Activated CD8-positive, alpha-beta memory T cell treated with anti-CD3 and anti-CD28 coated beads, Interleukin-2, amount 10 ng/mL, durations not matched to agents 7 days and 5 days (primary cell): ENCODE measurements at regions not wholly inside any gene's neighbourhood (a gene's known extent, or its start where the extent isn't known, plus 50 kb on each side); places are given as distances from the start of the nearest gene placed in this dataset.

Source experiments
- ATAC-seq: fragments of 150-1000 bp; cut with Tn5 transposase; one replicate; pipeline ENCODE4 v1.10.0; 2021; ENCODE audit warnings: moderate library complexity
- CTCF ChIA-PET: fragments of 350-600 bp; sonication (Branson Sonifier 250); formaldehyde crosslinking; loops from one replicate; lab custom pipeline; 2021; ENCODE audit warnings: antibody characterized with exemption; lab: Charles Lee
- DNase-seq: peaks from one replicate; pipeline ENCODE4 v3.0.0-alpha.2; 2020
- H3K27ac Mint-ChIP-seq: one replicate; pipeline ENCODE4 v1.8.0; 2021; ENCODE audit warnings: mild to moderate bottlenecking, mixed read lengths
- H3K27me3 Mint-ChIP-seq: one replicate; pipeline ENCODE4 v1.8.0; 2021; ENCODE audit warnings: mixed read lengths
- H3K36me3 Mint-ChIP-seq: one replicate; pipeline ENCODE4 v1.8.0; 2021; ENCODE audit warnings: mild to moderate bottlenecking, mixed read lengths
- H3K4me1 Mint-ChIP-seq: one replicate; pipeline ENCODE4 v1.8.0; 2021; ENCODE audit warnings: mixed read lengths
- H3K4me3 Mint-ChIP-seq: one replicate; pipeline ENCODE4 v1.8.0; 2021; ENCODE audit warnings: mild to moderate bottlenecking, moderate library complexity, mixed read lengths
- H3K9me3 Mint-ChIP-seq: one replicate; pipeline ENCODE4 v1.8.0; 2022; ENCODE audit warnings: low read depth, mixed read lengths

DNA sequence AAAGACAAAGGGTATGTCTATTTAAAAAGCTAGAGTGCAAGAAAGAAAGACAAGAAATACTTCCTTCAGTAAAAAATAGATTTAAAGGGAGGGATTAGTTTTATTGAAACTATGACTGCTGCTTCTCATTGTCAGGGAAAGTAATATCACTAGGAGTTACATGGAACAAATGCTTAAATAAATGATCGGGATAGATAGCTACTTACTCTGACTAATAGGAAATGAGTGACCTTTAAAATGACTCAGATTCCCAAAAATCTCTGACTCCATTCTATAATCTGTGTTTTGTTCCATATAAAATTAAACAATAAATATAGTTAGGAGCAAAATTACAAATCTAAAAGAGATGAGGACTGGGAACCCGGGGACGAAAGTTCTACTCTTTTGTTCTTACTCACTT lies 669.3 kb downstream of the NR4A2 start:
- Mint-ChIP-seq H3K27ac (no peak overlapping the region), H3K27me3 (no peaks in the 10 kb centered on the region), H3K9me3 (no peaks in the 10 kb centered on the region), H3K4me1 (no peaks in the 10 kb centered on the region), H3K4me3 (no peak overlapping the region), H3K36me3 (no peaks in the 10 kb centered on the region)
- DNase-seq (no peak), ATAC-seq (no peak)
- CTCF ChIA-PET, result no interaction called here

DNA sequence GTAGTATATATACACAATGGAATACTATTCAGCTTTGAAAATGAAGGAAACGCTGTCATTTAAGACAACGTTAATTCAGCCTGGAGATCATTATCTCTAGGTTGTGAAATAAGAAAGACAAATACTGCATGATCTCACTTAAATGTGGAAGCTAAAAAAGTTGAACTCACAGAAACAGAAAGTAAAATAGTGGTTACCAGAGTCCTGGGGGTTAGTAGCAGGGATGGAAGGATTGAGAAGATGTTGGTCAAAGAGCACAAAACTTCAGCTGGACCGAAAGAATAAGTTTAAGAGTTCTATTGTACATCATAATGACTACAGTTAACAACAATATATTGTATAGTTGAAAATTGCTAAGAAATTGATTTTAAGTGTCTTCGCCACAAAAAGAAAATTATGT lies 670.3 kb downstream of the NR4A2 start:
- ATAC-seq, result no peak
- H3K27me3 Mint-ChIP-seq, result no peaks in the 10 kb centered on the region
- no peaks in the 10 kb centered on the region for H3K4me1 Mint-ChIP-seq
- DNase-seq, result no peak
- no peak overlapping the region for H3K4me3 Mint-ChIP-seq
- H3K27ac Mint-ChIP-seq, result no peak overlapping the region
- no peaks in the 10 kb centered on the region for H3K9me3 Mint-ChIP-seq
- CTCF ChIA-PET, result no interaction called here
- no peaks in the 10 kb centered on the region for H3K36me3 Mint-ChIP-seq

DNA sequence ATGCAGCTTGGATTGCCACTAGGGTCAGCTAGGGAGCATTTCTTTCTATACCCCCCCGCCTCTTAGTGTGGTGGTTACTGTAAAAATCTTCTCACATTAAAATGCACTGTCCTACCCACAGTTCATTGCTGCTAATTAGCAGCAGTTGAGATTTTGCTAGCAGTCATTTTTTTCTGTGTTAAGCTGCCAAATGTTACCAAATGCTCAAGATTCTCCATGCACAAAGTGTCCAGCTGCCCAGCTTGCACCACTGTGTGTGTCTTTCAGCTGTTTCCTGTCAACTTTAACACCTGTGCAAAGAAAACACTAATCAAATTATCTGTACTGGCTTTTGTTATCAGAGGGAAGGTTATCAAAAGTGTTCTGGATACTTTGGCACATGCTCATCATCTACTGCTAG lies 679.3 kb downstream of the NR4A2 start:
- CTCF ChIA-PET, result no interaction called here
- H3K27ac Mint-ChIP-seq, result no peak overlapping the region
- ATAC-seq (no peak), DNase-seq (no peak)
- H3K27me3 Mint-ChIP-seq, result no peaks in the 10 kb centered on the region
- no peaks in the 10 kb centered on the region for H3K36me3 Mint-ChIP-seq
- no peaks in the 10 kb centered on the region for H3K9me3 Mint-ChIP-seq
- H3K4me1 Mint-ChIP-seq, result no peaks in the 10 kb centered on the region
- no peak overlapping the region for H3K4me3 Mint-ChIP-seq

DNA sequence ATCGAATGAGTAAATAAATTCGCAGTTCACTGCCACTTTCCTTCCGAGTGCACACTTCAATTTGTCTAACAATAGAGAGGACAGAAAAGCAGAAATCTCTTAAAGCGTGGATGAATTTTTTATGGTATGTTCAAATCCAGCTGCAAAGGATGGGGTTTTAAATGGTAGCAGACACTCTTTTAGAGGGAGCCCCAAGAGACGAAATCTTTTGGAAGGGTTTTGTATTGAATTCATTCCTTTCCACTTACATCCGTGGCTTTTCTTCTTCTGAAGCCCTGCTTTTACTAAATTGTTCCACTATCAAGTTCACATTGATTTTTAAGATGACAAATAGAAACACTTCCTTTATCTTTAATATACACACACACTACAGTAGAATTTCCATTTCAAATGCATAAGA lies 680.7 kb downstream of the NR4A2 start:
- H3K4me1 Mint-ChIP-seq, result no peaks in the 10 kb centered on the region
- no peaks in the 10 kb centered on the region for H3K9me3 Mint-ChIP-seq
- ATAC-seq (no peak), DNase-seq (no peak)
- no peak overlapping the region for H3K27ac Mint-ChIP-seq
- no peaks in the 10 kb centered on the region for H3K27me3 Mint-ChIP-seq
- no peak overlapping the region for H3K4me3 Mint-ChIP-seq
- no peaks in the 10 kb centered on the region for H3K36me3 Mint-ChIP-seq
- CTCF ChIA-PET, result no interaction called here

- H3K4me1 Mint-ChIP-seq, result no peaks in the 10 kb centered on the region
- H3K27ac Mint-ChIP-seq, result no peak overlapping the region
- CTCF ChIA-PET, result no interaction called here
- no peaks in the 10 kb centered on the region for H3K27me3 Mint-ChIP-seq
- H3K4me3 Mint-ChIP-seq, result no peak overlapping the region
- no peaks in the 10 kb centered on the region for H3K9me3 Mint-ChIP-seq
- DNase-seq, result no peak
- no peak for ATAC-seq
- H3K36me3 Mint-ChIP-seq, result no peaks in the 10 kb centered on the region
Observed at GRCh38 chr2:155645791-155646190, 686.7 kb downstream of the NR4A2 start.

- H3K36me3 Mint-ChIP-seq, result no peaks in the 10 kb centered on the region
- CTCF ChIA-PET, result no interaction called here
- no peak for DNase-seq
- no peak overlapping the region for H3K4me3 Mint-ChIP-seq
- H3K27me3 Mint-ChIP-seq, result no peaks in the 10 kb centered on the region
- H3K4me1 Mint-ChIP-seq, result no peaks in the 10 kb centered on the region
- ATAC-seq, result no peak
- no peak overlapping the region for H3K27ac Mint-ChIP-seq
- no peaks in the 10 kb centered on the region for H3K9me3 Mint-ChIP-seq
Observed at GRCh38 chr2:155643056-155643775, 689.3 kb downstream of the NR4A2 start.

GRCh38 chr2:155633887-155634570 lies 698.5 kb downstream of the NR4A2 start:
- H3K4me3 Mint-ChIP-seq, result no peak overlapping the region
- CTCF ChIA-PET, result no interaction called here

GRCh38 chr2:155633060-155633839 lies 699.3 kb downstream of the NR4A2 start:
- no peak overlapping the region for H3K4me3 Mint-ChIP-seq
- ATAC-seq (no peak), DNase-seq (no peak)
- H3K9me3 Mint-ChIP-seq, result no peaks in the 10 kb centered on the region
- H3K4me1 Mint-ChIP-seq, result no peaks in the 10 kb centered on the region
- no peaks in the 10 kb centered on the region for H3K36me3 Mint-ChIP-seq
- CTCF ChIA-PET, result no interaction called here
- no peak overlapping the region for H3K27ac Mint-ChIP-seq
- no peaks in the 10 kb centered on the region for H3K27me3 Mint-ChIP-seq

More at GRCh38 chr2:155633887-155634570, 698.5 kb downstream of the NR4A2 start:
- no peaks in the 10 kb centered on the region for H3K9me3 Mint-ChIP-seq
- no peak for ATAC-seq
- no peaks in the 10 kb centered on the region for H3K36me3 Mint-ChIP-seq
- no peak overlapping the region for H3K27ac Mint-ChIP-seq
- H3K27me3 Mint-ChIP-seq, result no peaks in the 10 kb centered on the region
- DNase-seq, result no peak
- H3K4me1 Mint-ChIP-seq, result no peaks in the 10 kb centered on the region

DNA sequence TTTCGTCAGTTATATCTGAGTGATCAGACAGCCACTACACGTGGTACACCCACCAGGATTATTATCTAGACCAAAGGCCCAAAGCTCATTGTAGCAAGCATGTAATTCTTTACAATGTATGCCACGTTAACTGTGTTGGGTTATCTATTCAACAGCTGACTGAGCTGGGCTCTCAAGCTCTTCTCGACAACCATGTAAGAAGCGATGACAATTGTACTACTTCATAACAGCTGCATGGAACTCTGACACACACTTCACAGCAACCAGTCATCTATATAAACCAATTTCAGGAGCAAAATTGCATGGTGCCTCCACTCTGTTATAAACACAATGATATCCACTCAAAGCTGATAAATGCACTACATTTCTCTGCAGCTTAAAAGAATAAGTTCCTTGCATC lies 701.8 kb downstream of the NR4A2 start:
- no peak overlapping the region for H3K27ac Mint-ChIP-seq
- no peak overlapping the region for H3K4me3 Mint-ChIP-seq
- no peaks in the 10 kb centered on the region for H3K9me3 Mint-ChIP-seq
- CTCF ChIA-PET, result no interaction called here
- ATAC-seq (no peak), DNase-seq (no peak)
- H3K36me3 Mint-ChIP-seq, result no peaks in the 10 kb centered on the region
- H3K27me3 Mint-ChIP-seq, result no peaks in the 10 kb centered on the region
- no peaks in the 10 kb centered on the region for H3K4me1 Mint-ChIP-seq

GRCh38 chr2:155622443-155622842 lies 710.1 kb downstream of the NR4A2 start:
- Mint-ChIP-seq H3K4me3 (no peak overlapping the region), H3K9me3 (no peaks in the 10 kb centered on the region), H3K4me1 (no peaks in the 10 kb centered on the region), H3K36me3 (no peaks in the 10 kb centered on the region), H3K27me3 (no peaks in the 10 kb centered on the region), H3K27ac (no peak overlapping the region)
- DNase-seq, result no peak
- CTCF ChIA-PET, result no interaction called here
- no peak for ATAC-seq

DNA sequence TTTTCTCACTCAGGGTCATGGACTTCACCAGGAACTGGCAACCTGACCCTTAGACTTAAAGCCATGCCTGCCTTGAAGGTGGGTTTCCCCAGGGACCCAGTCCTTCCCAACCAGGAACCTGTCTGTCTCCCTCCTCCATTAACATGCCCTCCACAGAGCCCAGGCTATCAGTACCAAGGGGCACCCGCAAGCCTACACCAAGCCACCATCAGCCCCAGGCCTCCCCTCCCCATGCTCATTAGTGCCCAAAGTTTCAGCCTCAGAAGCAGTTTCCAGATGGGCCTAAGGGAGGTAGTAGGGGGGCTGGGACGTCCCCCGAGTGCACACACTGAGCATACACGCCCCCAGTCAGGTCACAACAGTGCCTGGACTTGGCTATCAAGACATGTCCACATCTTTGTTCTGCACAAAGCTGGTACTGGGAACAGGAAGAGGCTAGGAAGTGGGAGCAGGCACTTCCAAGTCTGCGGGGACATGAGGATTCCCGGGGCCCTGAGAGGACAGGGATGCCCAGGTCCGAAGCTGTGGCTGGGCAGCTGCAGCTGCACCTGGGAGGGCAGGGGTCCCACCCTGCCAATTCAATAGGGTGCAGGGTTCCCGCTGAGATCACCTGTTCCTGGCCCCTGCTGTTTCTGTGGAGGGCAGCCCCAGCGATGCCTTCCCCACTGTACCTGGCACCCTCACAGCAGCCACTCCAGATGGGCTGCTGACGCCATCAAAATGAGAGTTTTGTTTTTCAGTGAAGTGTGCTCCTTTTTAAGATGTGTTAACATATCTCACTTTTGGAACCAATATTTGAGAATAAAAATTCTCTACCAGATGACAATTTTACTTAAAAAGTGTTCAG lies 731.4 kb downstream of the NR4A2 start:
- Mint-ChIP-seq H3K27ac (no peak overlapping the region), H3K4me1 (no peaks in the 10 kb centered on the region), H3K9me3 (peaks cover 4% of the 10 kb centered on the region), H3K36me3 (no peaks in the 10 kb centered on the region), H3K4me3 (no peak overlapping the region), H3K27me3 (no peaks in the 10 kb centered on the region)
- DNase-seq (no peak), ATAC-seq (no peak)
- CTCF ChIA-PET, result no interaction called here

GRCh38 chr2:155600296-155600695 lies 732.2 kb downstream of the NR4A2 start:
- H3K27ac Mint-ChIP-seq, result no peak overlapping the region
- CTCF ChIA-PET, result no interaction called here
- ATAC-seq (no peak), DNase-seq (no peak)
- no peaks in the 10 kb centered on the region for H3K27me3 Mint-ChIP-seq
- no peak overlapping the region for H3K4me3 Mint-ChIP-seq
- no peaks in the 10 kb centered on the region for H3K36me3 Mint-ChIP-seq
- peaks cover 4% of the 10 kb centered on the region for H3K9me3 Mint-ChIP-seq
- no peaks in the 10 kb centered on the region for H3K4me1 Mint-ChIP-seq

DNA sequence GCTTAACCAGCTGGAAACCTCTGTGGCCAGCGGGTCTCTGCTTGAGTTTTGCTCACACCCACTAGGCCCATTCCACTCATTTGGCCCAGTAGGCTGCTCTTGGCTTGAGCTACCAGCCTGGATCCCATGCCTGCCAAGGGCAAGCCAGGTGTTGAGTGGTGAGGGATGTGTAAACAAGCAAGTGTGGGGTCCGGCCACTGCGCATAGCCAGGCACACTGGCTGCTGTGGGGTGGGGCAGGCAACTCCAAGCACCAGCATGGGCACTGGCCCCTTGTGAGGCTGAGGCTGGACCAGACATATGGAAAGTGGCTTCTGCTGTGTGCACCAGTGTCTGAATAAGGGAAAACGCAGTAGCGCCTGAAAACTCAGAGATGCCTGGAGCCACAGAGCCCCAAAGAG lies 732.7 kb downstream of the NR4A2 start:
- no peak overlapping the region for H3K4me3 Mint-ChIP-seq
- DNase-seq (no peak), ATAC-seq (no peak)
- H3K4me1 Mint-ChIP-seq, result no peaks in the 10 kb centered on the region
- no peak overlapping the region for H3K27ac Mint-ChIP-seq
- H3K9me3 Mint-ChIP-seq, result peaks cover 4% of the 10 kb centered on the region
- H3K27me3 Mint-ChIP-seq, result no peaks in the 10 kb centered on the region
- H3K36me3 Mint-ChIP-seq, result no peaks in the 10 kb centered on the region
- CTCF ChIA-PET, result no interaction called here
